ENCODE measurements at regions not wholly inside any gene's neighbourhood (a gene's known extent, or its start where the extent isn't known, plus 50 kb on each side); places are given as distances from the start of the nearest gene placed in this dataset.

DNA sequence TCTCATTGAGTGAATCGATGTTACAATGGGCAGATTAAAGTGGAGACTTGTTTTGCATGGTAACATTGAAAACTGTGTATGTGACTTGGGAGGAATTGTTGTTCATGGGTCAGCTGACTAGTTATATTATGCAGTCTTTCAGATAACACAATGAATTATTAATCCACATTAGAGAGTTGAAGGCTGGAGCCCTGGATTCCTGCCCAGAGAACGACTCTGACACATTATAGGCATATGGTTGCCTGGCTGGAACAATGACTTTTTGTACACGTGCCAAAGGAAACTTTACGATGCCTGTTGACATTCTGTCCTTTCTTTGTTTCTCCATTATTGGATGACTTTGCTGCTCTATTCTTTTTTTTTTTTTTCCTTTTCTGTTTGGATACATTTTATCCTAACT lies 52.3 kb upstream of the TMEM229A start:
- DNase-seq (ENCODE audit: low read depth in 1 of 2, low spot score in 2 of 2) (no peak), FAIRE-seq (no peak)
- Histone ChIP-seq H2BK120ac (replicated peaks; ENCODE audit: low read depth, low read length) (no peak overlapping the region), H3K14ac (ENCODE audit: insufficient read length) (no peak overlapping the region), H2BK5ac (ENCODE audit: low read depth, low read length) (no peak overlapping the region), H3K4me2 (ENCODE audit: insufficient read depth in 1 of 2, low read depth in 2 of 2, low read length in 2 of 2) (no peak overlapping the region), H2BK12ac (ENCODE audit: low read depth, low read length) (no peak overlapping the region), H3K79me2 (ENCODE audit: control insufficient read depth in 1 of 2, insufficient read depth in 2 of 2, low read length in 2 of 2) (no peaks in the 10 kb centered on the region), H3K9me3 (ENCODE audit: insufficient read depth in 2 of 2, low read depth in 1 of 2, low read length in 1 of 2) (no peaks in the 10 kb centered on the region), H2BK20ac (ENCODE audit: low read length) (no peak overlapping the region), H3K9ac (replicated peaks in 1 of 4; ENCODE audit: extremely low read depth in 1 of 4, low read depth in 3 of 4, low read length in 3 of 4) (no peak overlapping the region), H3K36me3 (ENCODE audit: control insufficient read depth in 2 of 4, insufficient read depth in 4 of 4, low read length in 3 of 4) (no peaks in the 10 kb centered on the region), H3K27ac (ENCODE audit: low read depth, low read length) (no peak overlapping the region), H3K18ac (ENCODE audit: extremely low read depth, low read length) (no peak overlapping the region), H3K79me1 (ENCODE audit: low read depth, low read length) (no peaks in the 10 kb centered on the region), H2AK5ac (ENCODE audit: low read depth, low read length) (no peak overlapping the region), H4K5ac (ENCODE audit: insufficient read length, low read depth, low read length) (no peak overlapping the region), H3K27me3 (replicated peaks in 1 of 4; ENCODE audit: control insufficient read depth in 3 of 4, extremely low read depth in 1 of 4, insufficient read depth in 3 of 4, low read length in 3 of 4) (no peaks in the 10 kb centered on the region), H2BK15ac (ENCODE audit: low read length) (no peak overlapping the region), H4K91ac (replicated peaks; ENCODE audit: insufficient read length, low read length) (no peak overlapping the region), H3K4me3 (ENCODE audit: extremely low read depth in 1 of 4, insufficient read depth in 2 of 4, low read depth in 3 of 4, low read length in 4 of 4) (no peak overlapping the region), H4K8ac (ENCODE audit: extremely low read depth, insufficient read depth, low read length) (no peak overlapping the region), H2AFZ (ENCODE audit: low read length) (no peak overlapping the region), H3K23me2 (ENCODE audit: low read depth, low read length) (no peaks in the 10 kb centered on the region), H3K4ac (replicated peaks; ENCODE audit: insufficient read length, low read depth, low read length) (no peak overlapping the region), H4K20me1 (replicated peaks in 1 of 2; ENCODE audit: control insufficient read depth in 1 of 2, insufficient read depth in 2 of 2, low read length in 2 of 2) (no peaks in the 10 kb centered on the region), H3K4me1 (replicated peaks in 1 of 4; ENCODE audit: control insufficient read depth in 3 of 4, insufficient read depth in 4 of 4, low read length in 3 of 4) (no peaks in the 10 kb centered on the region), H3K23ac (ENCODE audit: insufficient read length) (no peak overlapping the region), H3K56ac (replicated peaks; ENCODE audit: insufficient read length, low read depth, low read length) (no peak overlapping the region)
- TF ChIP-seq POLR2AphosphoS5 (IDR thresholded peaks at IDR 0.05; ENCODE audit: low read depth, low read length): no peak
- TF ChIP-seq NRF1 (IDR thresholded peaks at IDR 0.05; ENCODE audit: low read depth, low read length): no peak
- POLR2A ChIA-PET (ENCODE audit: partially characterized antibody): no interaction called here
- CTCF ChIA-PET (ENCODE audit: partially characterized antibody): interaction anchor here (2.4 kb wide), 1 partner anchor 15 kb away, joined by 11 read pairs; no protein-coding TSS in a partner anchor
- WGBS, 2 experiments (ENCODE audit: extremely low coverage in 1 of 2, insufficient coverage in 1 of 2, insufficient read length in 1 of 2, insufficient replicate concordance in 2 of 2, low coverage in 1 of 2, low lambda C conversion rate in 2 of 2, missing lambda C conversion rate in 1 of 2): 92% methylated on average over 4 of the region's 4 CpGs; no CpG with 5 or more reads in 1 of the 2 experiments
